AG04450 (cell line): ENCODE measurements at regions not wholly inside any gene's neighbourhood (a gene's known extent, or its start where the extent isn't known, plus 50 kb on each side); places are given as distances from the start of the nearest gene placed in this dataset.

Source experiments
- CTCF ChIA-PET: fragments of 300-600, 350-600 bp; formaldehyde crosslinking; extraction: SDS; loops from one replicate; lab custom pipeline; 2022; ENCODE audit warnings: antibody characterized with exemption, inconsistent platforms; lab: Charles Lee
- POLR2A ChIA-PET: fragments of 350-600 bp; formaldehyde crosslinking; extraction: SDS; loops from one replicate; lab custom pipeline; 2021; ENCODE audit warnings: antibody characterized with exemption, inconsistent platforms; lab: Yijun Ruan, JAX
- DNase-seq: peaks from one replicate; pipeline ENCODE4 v3.0.0-alpha.2; 2011; ENCODE audit warnings: low read depth, low spot score
- H3K27ac ChIP-seq: one replicate; pipeline ENCODE4 v1.5.1; 2012; ENCODE audit warnings: low read depth, low read length, control low read depth
- H3K27me3 ChIP-seq: one replicate; pipeline ENCODE4 v1.6.0; 2012; ENCODE audit warnings: low read length; ENCODE audit not compliant: control insufficient read depth, insufficient read depth
- H3K4me3 ChIP-seq: 2 replicates; pipeline ENCODE4 v1.5.1; 2011; ENCODE audit warnings: mild to moderate bottlenecking, low read depth, low read length, control low read depth
- H3K9me3 ChIP-seq: 2 replicates; pipeline ENCODE4 v1.5.1; 2012; ENCODE audit warnings: low read length; ENCODE audit not compliant: control insufficient read depth, insufficient read depth
- TF ChIP-seq, protein P1 (sequence below): IDR thresholded peaks from 2 replicates; pipeline ENCODE4 v1.5.1; 2011; ENCODE audit warnings: low read depth, low read length, control low read depth, inconsistent platforms

DNA sequence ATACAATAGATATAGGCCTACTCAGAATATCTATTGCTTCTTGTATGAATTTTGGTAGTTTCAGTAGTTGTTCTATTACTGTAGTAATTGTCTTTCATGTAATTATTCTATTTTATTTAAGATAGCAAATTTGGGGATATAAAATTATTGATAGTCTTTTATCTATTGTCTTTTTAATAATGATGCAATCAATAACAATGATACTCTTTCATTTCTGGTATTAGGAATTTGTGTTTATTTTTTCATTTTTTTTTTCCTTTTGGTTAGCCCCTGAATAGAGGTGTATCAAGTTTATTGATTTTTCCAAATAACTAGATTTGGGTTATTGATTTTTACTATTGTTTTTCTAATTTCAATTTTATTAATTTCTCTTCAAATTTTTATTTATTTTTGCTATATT, 1503.7 kb downstream of the REEP3 start:
- POLR2A ChIA-PET, result no interaction called here
- TF ChIP-seq, protein P1, sequence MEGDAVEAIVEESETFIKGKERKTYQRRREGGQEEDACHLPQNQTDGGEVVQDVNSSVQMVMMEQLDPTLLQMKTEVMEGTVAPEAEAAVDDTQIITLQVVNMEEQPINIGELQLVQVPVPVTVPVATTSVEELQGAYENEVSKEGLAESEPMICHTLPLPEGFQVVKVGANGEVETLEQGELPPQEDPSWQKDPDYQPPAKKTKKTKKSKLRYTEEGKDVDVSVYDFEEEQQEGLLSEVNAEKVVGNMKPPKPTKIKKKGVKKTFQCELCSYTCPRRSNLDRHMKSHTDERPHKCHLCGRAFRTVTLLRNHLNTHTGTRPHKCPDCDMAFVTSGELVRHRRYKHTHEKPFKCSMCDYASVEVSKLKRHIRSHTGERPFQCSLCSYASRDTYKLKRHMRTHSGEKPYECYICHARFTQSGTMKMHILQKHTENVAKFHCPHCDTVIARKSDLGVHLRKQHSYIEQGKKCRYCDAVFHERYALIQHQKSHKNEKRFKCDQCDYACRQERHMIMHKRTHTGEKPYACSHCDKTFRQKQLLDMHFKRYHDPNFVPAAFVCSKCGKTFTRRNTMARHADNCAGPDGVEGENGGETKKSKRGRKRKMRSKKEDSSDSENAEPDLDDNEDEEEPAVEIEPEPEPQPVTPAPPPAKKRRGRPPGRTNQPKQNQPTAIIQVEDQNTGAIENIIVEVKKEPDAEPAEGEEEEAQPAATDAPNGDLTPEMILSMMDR, result no peak
- no peak for DNase-seq
- H3K27me3 ChIP-seq, result no peaks in the 10 kb centered on the region
- H3K27ac ChIP-seq, result no peak overlapping the region
- no peak overlapping the region for H3K4me3 ChIP-seq
- CTCF ChIA-PET, result no interaction called here
- no peaks in the 10 kb centered on the region for H3K9me3 ChIP-seq

- TF ChIP-seq, protein P1, result no peak
Observed at GRCh38 chr10:65030263-65030662, 1509.1 kb downstream of the REEP3 start.

DNA sequence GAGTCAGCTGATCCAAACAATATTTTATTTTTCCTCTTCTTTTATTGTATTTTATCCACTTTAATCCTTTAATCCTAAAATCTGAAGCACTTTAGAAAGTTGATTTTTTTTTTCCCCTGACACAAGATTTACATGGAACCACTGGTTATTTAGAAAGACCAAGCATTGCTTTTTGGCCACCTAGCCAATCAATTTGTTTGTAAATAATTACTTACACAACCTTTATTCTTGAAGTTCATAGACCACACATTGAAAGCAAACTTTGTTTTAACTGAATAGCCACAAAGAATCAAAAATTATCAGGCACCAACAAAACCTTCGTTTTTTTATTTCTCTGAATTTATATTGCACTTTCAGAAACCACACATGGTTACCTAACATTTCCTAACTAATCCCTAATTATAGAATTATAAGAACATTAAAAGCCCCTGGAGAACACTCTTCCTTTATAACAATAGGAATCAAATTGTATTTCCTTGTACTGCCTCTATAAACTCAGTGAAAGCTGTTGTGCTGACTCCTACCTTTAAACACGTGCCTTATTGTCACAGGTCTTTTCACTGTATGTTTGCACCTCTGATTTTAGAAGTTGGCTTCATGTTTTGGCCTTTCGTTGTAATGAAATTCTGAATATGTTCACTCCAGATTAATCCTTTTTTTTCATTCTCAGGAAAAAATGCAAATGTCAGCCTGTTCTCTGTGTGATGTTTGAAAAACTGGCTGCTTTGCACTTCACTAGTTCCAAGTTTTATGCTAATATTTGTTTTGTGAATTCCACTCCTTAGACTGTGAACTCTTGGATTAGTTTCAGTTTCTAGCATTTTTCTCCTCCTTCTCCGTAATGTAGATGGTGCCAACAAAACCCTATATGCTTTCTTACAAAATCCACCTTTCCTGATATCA, 1511.9 kb downstream of the REEP3 start:
- H3K27ac ChIP-seq, result no peak overlapping the region
- no peaks in the 10 kb centered on the region for H3K27me3 ChIP-seq
- H3K4me3 ChIP-seq, result no peak overlapping the region
- no peak for DNase-seq
- TF ChIP-seq, protein P1, result no peak
- ChIA-PET POLR2A (no interaction called here), CTCF (no interaction called here)
- peaks cover 21% of the 10 kb centered on the region for H3K9me3 ChIP-seq

More at GRCh38 chr10:65030263-65030662, 1509.1 kb downstream of the REEP3 start:
- Histone ChIP-seq H3K9me3 (peaks cover 15% of the 10 kb centered on the region), H3K27me3 (no peaks in the 10 kb centered on the region), H3K27ac (no peak overlapping the region), H3K4me3 (no peak overlapping the region)
- DNase-seq, result no peak
- POLR2A ChIA-PET, result no interaction called here
- CTCF ChIA-PET, result no interaction called here

DNA sequence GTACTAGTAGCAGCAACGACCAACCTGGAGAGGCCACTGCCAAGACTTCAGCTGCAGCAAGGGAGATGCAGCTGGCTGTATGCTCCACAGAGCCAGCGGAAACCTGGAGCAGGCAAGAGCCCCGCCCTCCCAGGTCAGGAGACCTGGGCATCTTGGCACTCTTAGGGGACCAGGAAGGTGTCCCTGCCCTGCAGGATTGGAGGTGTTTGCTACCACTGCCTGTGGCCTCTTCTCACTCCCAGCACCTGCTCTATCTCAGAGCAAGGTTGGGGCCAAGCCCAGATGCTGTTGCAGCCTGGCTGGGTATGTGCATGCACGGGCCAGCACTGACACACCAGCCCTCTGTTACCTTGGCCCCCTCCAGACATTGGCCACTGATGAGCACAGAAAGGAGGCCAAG, 1512.8 kb downstream of the REEP3 start:
- H3K9me3 ChIP-seq, result peaks cover 21% of the 10 kb centered on the region
- ChIA-PET POLR2A (no interaction called here), CTCF (no interaction called here)
- H3K27ac ChIP-seq, result no peak overlapping the region
- H3K4me3 ChIP-seq, result no peak overlapping the region
- TF ChIP-seq, protein P1, result no peak
- DNase-seq, result no peak
- H3K27me3 ChIP-seq, result no peaks in the 10 kb centered on the region

DNA sequence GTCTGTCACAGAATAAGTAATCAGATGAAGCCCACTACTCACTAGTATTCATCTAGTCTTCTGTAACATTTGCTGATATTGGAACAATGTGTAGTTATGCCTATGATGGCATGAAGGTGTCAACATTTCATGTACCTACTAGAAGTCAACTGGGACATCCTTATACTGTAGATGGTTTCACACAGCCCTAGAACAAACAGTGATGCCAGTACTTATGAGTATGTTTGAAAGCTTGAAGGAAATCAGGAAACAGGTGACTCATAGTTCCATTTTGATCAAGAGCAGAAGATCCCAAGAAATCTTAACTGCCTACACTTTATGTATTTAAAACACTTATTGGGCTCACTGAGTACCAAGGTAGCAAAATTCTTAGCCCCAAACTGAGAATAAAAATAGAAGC, 1519.6 kb downstream of the REEP3 start:
- ChIA-PET POLR2A (no interaction called here), CTCF (no interaction called here)
- DNase-seq, result no peak
- H3K27ac ChIP-seq, result no peak overlapping the region
- H3K9me3 ChIP-seq, result peaks cover 4% of the 10 kb centered on the region
- TF ChIP-seq, protein P1, result no peak
- H3K4me3 ChIP-seq, result no peak overlapping the region
- no peaks in the 10 kb centered on the region for H3K27me3 ChIP-seq
